Kidney (tissue), 13 donors: ENCODE measurements at regions not wholly inside any gene's neighbourhood (a gene's known extent, or its start where the extent isn't known, plus 50 kb on each side); places are given as distances from the start of the nearest gene placed in this dataset.
A peak's percentile ranks its signal among the peaks of the same experiment; 100 is the strongest.

Experiments used
- DNase-seq, 5 donors: peaks; one replicate each; pipeline ENCODE4 v3.0.0-alpha.2; 2013 to 2020
- FAIRE-seq: peaks from 2 replicates; lab custom pipeline; 2012; peaks lifted over from hg19 to GRCh38; lab: Jason Lieb, UNC
- H3K27ac ChIP-seq, 2 donors: one replicate each; pipeline ENCODE4 v1.7.0; 2013; ENCODE audit warnings: low read depth in 2 of 2, low read length in 2 of 2, inconsistent platforms in 1 of 2
- H3K27me3 ChIP-seq: one replicate; pipeline ENCODE4 v1.7.1; 2013; ENCODE audit warnings: low read length, inconsistent platforms; ENCODE audit not compliant: control insufficient read depth, insufficient read depth
- H3K36me3 ChIP-seq, 3 donors: one replicate each; pipeline versions ENCODE4 v1.7.0 to v1.7.1; 2013; ENCODE audit warnings: low read length in 3 of 3, control low read depth in 1 of 3, inconsistent platforms in 1 of 3; ENCODE audit not compliant: insufficient read depth in 3 of 3, control insufficient read depth in 2 of 3
- H3K4me1 ChIP-seq, 3 donors: one replicate each; pipeline versions ENCODE4 v1.7.0 to v1.7.1; 2013; ENCODE audit warnings: low read length in 3 of 3, inconsistent platforms in 1 of 3, low read depth in 1 of 3; ENCODE audit not compliant: control insufficient read depth in 2 of 3, insufficient read depth in 2 of 3
- H3K4me3 ChIP-seq, 3 donors: one replicate each; pipeline versions ENCODE4 v1.7.0 to v1.8.1; 2013; ENCODE audit warnings: low read length in 3 of 3, control low read depth in 1 of 3, inconsistent platforms in 1 of 3
- H3K9ac ChIP-seq, 3 donors: one replicate each; pipeline versions ENCODE4 v1.7.0 to v1.7.1; 2013; ENCODE audit warnings: low read length in 3 of 3, control low read depth in 1 of 3, inconsistent platforms in 1 of 3
- H3K9me3 ChIP-seq, 3 donors: one replicate each; pipeline versions ENCODE4 v1.7.0 to v1.7.1; 2013; ENCODE audit warnings: low read length in 3 of 3, control low read depth in 1 of 3, inconsistent platforms in 1 of 3; ENCODE audit not compliant: control insufficient read depth in 2 of 3, insufficient read depth in 1 of 3
- intact Hi-C: fragments of 100-400 bp; cut with DNase I; formaldehyde crosslinking; loops from one replicate; pipeline ENCODE4 v1.11.1; 2022
- TF ChIP-seq, protein P1 (sequence below): IDR thresholded peaks from 3 replicates; pipeline ENCODE4 v1.5.1; 2012; ENCODE audit warnings: mild to moderate bottlenecking, moderate library complexity, borderline replicate concordance; ENCODE audit not compliant: insufficient read depth; ENCODE audit errors: extremely low read depth
- donor health status: control.
- donor health status: control.
- donor health status: control.
- donor health status: control.
- donor health status: control.
- donor health status: DM: yes; HTN: yes; CAD: no.
- donor health status: Normal renal cell carcinoma (clear cell type).

DNA sequence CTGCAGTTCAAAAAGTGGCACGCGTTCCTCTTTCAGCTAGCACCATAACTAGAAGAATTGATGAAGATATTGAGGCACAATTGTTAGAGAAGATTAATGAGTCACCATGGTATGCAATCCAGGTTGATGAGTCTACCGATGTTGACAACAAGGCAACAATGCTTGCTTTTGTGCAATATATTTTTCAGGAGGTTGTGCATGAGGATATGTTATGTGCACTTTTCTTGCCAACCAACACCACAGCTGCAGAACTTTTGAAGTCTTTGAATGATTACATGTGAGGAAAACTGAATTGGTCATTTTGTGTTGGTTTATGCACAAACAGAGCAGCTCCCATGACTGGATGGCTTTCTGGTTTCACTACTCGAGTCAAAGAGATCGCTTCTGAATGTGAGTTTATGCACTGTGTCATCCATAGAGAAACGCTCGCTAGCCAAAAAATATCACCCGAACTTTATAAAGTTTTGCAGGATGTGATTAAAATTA is 129.3 kb upstream of the SLC24A3 start:
- Histone ChIP-seq H3K9ac (no peak overlapping the region), H3K4me3 (no peak overlapping the region), H3K27me3 (no peaks in the 10 kb centered on the region), H3K36me3 (no peaks in the 10 kb centered on the region), H3K4me1 (no peaks in the 10 kb centered on the region), H3K27ac (no peak overlapping the region), H3K9me3 (no peaks in the 10 kb centered on the region)
- DNase-seq, result no peak
- no peak for FAIRE-seq
- TF ChIP-seq, protein P1, sequence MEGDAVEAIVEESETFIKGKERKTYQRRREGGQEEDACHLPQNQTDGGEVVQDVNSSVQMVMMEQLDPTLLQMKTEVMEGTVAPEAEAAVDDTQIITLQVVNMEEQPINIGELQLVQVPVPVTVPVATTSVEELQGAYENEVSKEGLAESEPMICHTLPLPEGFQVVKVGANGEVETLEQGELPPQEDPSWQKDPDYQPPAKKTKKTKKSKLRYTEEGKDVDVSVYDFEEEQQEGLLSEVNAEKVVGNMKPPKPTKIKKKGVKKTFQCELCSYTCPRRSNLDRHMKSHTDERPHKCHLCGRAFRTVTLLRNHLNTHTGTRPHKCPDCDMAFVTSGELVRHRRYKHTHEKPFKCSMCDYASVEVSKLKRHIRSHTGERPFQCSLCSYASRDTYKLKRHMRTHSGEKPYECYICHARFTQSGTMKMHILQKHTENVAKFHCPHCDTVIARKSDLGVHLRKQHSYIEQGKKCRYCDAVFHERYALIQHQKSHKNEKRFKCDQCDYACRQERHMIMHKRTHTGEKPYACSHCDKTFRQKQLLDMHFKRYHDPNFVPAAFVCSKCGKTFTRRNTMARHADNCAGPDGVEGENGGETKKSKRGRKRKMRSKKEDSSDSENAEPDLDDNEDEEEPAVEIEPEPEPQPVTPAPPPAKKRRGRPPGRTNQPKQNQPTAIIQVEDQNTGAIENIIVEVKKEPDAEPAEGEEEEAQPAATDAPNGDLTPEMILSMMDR, result no peak
- intact Hi-C loops, result no loop called here

DNA sequence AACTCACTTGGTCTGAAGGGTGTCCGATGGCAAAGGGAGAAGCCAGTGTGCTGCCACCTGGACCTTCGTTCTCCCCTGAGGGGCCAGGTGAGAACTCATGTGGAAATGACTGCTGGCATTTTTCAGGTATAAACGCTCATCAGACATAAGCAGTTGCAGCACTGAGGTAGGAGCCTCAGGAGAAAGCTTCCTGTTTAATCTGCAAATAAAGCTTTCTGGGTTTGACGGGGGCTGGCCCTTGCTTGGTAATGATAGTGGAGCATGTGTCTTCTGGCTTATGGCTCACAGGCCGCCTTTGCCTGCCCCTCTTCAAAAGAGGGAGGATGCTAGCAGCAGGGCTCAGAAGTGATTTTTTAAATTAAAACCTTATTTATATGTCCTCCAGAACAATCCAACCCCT is 122.1 kb upstream of the SLC24A3 start:
- FAIRE-seq, result no peak
- H3K27ac ChIP-seq, result no peak overlapping the region

DNA sequence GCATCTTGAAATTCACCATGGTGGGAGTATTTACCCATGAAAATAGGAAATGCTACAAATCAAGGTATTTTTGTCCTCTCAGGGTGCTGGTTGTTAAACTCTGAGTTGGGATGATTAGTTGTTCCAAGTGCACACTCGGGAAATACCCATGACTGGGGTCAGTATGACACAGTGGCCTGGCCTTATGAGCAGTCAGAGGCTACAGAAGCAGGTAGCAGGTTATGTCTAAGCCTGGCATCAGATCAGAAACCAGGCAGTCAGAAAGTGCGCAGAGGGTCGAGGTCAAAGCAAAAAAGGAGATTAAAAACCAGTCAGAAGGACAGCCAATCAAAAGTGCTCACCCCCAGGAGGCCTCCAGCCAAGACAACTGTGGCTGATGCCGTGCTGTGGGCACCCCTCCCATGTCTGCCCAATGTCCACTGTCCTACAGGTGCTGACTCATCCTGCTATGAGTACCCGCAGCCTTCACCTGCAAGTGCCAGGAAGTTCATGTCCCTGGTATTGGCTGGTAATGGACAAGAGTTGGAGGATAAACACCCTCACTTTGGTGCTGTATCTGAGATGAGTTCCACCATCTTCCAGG is 117.4 kb upstream of the SLC24A3 start:
- DNase-seq (no peak), FAIRE-seq (no peak)
- Histone ChIP-seq H3K36me3 (no peaks in the 10 kb centered on the region), H3K4me1 (peaks cover 0 to 3% (median 0%) of the 10 kb centered on the region in 3 donors), H3K9ac (no peak overlapping the region), H3K4me3 (no peak overlapping the region), H3K27me3 (no peaks in the 10 kb centered on the region), H3K9me3 (no peaks in the 10 kb centered on the region), H3K27ac (no peak overlapping the region)
- intact Hi-C loops, result no loop called here
- TF ChIP-seq, protein P1, result no peak

More for the DNA sequence above, 122.1 kb upstream of the SLC24A3 start:
- Histone ChIP-seq H3K4me3 (no peak overlapping the region), H3K9me3 (no peaks in the 10 kb centered on the region), H3K27me3 (no peaks in the 10 kb centered on the region), H3K36me3 (no peaks in the 10 kb centered on the region), H3K9ac (no peak overlapping the region), H3K4me1 (no peaks in the 10 kb centered on the region)
- intact Hi-C loops, result no loop called here
- peak in 2 of 5 donors; percentile 17 to 27 for DNase-seq
- TF ChIP-seq, protein P1, result no peak
